Right atrium auricular region (tissue), 2 donors: ENCODE measurements at regions not wholly inside any gene's neighbourhood (a gene's known extent, or its start where the extent isn't known, plus 50 kb on each side); places are given as distances from the start of the nearest gene placed in this dataset.
A peak's percentile ranks its signal among the peaks of the same experiment; 100 is the strongest.

ENCODE experiments used
- DNase-seq: peaks from one replicate; pipeline ENCODE4 v3.0.0-alpha.2; 2019; ENCODE audit warnings: low spot score
- H3K27ac ChIP-seq, 2 donors: fragments of 200-600 bp; sonication (generic); 1 replicate in 1 of 2; 2 replicates in 1 of 2; pipeline ENCODE4 v1.5.1; 2016 to 2019
- H3K27me3 ChIP-seq, 2 donors: fragments of 200-600 bp; sonication (generic); one replicate each; pipeline versions ENCODE4 v1.5.1 to v1.6.0; 2017 to 2019
- H3K36me3 ChIP-seq: fragments of 200-600 bp; sonication (generic); one replicate; pipeline ENCODE4 v1.5.1; 2016
- H3K4me1 ChIP-seq, 2 donors: fragments of 200-600 bp; sonication (generic); one replicate each; pipeline versions ENCODE4 v1.5.1 to v1.6.0; 2017 to 2019
- H3K4me3 ChIP-seq, 2 donors: fragments of 200-600 bp; sonication (generic); 1 replicate in 1 of 2; 2 replicates in 1 of 2; pipeline ENCODE4 v1.5.1; 2017 to 2019; ENCODE audit warnings: mild to moderate bottlenecking in 1 of 2, moderate library complexity in 1 of 2
- H3K9me3 ChIP-seq, 2 donors: fragments of 200-600 bp; sonication (generic); one replicate each; pipeline ENCODE4 v1.5.1; 2019
- TF ChIP-seq, protein P1 (sequence below), 2 donors: fragments of 200-600 bp; sonication (generic); IDR thresholded peaks; one replicate each; pipeline ENCODE4 v1.5.1; 2019; ENCODE audit warnings: antibody characterized with exemption in 2 of 2

DNA sequence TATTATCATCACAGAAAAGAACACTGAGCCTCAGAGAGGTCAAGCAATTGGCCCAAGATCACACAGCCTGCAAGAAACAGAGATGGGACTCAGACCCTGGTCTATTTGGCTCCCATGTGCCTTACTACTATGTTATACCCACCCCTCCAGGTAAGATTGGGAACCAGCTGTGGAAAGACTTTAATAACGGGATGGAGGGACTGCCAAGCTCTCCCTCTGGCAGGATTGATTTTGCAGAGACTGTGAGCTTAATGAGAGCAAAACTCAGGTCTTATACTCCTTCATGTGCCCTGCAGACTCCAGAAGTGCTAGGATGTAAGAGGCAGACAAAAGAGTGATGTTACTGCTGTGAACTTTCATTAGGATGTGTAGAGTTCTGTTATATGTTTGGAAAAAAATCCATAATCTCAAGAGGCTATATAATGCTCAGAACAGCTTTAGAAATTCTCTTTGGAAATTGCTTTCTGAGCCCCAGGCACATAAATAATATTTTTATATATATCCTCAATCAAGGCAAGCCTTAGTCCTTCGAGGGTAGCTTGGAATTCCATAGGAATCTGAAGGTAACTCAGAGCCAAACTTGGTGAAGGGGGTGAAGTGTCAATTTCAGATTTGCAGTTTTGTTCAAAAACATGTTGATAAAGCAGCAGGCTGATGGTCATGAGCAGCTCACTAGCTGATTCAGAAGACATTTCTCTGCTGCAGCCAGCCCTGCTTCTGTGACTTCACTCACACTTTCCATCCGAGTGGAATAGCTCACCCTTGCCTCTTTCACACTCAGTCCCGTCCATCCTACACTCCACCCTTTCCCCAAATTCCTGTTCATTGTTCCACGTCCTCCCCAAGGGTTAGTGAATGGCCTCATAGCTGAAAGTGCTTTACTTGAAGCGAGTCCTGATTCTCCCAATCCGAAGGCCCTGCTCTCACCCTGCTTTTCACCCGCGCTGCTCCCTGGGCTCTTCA is 188.8 kb downstream of the SNX19 start:
- H3K4me1 ChIP-seq, result peaks cover 0 to 47% of the 10 kb centered on the region in 2 donors
- no peaks in the 10 kb centered on the region for H3K36me3 ChIP-seq
- peak overlapping the region in 1 of 2 donors; percentile 26 for H3K27ac ChIP-seq
- H3K4me3 ChIP-seq, result no peak overlapping the region
- H3K9me3 ChIP-seq, result peaks cover 0 to 19% of the 10 kb centered on the region in 2 donors
- TF ChIP-seq, protein P1, sequence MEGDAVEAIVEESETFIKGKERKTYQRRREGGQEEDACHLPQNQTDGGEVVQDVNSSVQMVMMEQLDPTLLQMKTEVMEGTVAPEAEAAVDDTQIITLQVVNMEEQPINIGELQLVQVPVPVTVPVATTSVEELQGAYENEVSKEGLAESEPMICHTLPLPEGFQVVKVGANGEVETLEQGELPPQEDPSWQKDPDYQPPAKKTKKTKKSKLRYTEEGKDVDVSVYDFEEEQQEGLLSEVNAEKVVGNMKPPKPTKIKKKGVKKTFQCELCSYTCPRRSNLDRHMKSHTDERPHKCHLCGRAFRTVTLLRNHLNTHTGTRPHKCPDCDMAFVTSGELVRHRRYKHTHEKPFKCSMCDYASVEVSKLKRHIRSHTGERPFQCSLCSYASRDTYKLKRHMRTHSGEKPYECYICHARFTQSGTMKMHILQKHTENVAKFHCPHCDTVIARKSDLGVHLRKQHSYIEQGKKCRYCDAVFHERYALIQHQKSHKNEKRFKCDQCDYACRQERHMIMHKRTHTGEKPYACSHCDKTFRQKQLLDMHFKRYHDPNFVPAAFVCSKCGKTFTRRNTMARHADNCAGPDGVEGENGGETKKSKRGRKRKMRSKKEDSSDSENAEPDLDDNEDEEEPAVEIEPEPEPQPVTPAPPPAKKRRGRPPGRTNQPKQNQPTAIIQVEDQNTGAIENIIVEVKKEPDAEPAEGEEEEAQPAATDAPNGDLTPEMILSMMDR (IDR thresholded peaks at IDR 0.05), result no peak
- H3K27me3 ChIP-seq, result no peaks in the 10 kb centered on the region
- DNase-seq, result peak; percentile 69

DNA sequence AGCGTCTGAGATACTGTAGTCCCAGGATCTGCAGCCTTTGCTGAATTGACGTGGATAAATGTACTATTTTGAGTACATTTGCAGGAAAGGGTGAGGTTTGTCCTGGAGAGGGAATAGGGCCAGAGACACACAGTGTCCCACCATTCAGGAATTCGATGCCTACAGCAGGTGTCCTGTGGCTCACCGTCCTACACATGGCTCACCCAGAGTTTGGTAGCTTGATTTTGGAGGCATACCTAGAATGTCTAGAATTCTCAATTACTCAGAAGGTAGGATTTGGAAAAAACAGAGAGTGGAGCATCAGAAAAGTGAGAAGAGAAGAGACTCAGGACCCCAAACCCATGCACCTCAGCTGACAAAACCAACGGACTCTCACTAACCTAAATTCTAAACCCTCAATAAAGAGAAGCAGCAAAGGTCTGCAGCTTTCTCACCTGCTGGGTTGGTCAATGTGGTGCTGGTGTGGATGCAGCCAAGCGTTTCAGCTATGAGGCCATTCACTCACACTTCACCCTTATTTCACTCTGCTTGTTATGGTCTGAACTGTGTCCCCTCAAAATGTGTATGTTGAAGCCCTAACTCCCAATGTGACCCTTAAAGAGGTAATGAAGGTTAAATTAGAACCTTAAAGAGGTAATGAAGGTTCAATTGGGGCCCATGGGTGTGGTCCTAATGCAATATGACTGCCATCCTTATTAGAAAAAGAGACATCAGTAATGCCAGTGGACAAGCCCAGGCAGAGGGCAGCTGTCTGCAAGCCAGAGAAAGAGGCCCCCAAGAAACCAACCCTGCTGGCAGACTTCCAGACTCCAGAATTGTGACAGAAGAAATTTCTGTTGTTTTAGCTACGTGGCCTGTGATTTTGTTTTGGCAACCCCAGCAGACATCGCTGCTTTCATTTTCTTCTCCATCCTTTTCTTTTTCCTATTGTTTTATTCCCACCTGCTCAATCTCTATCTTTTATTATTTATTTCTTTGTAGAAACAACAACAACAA is 187.8 kb downstream of the SNX19 start:
- Histone ChIP-seq H3K27me3 (no peaks in the 10 kb centered on the region), H3K27ac (peak overlapping the region in 1 of 2 donors; percentile 26), H3K4me3 (no peak overlapping the region), H3K4me1 (peaks cover 0 to 47% of the 10 kb centered on the region in 2 donors), H3K36me3 (no peaks in the 10 kb centered on the region), H3K9me3 (peaks cover 0 to 19% of the 10 kb centered on the region in 2 donors)
- TF ChIP-seq, protein P1 (IDR thresholded peaks at IDR 0.05), result no peak
- DNase-seq, result no peak

DNA sequence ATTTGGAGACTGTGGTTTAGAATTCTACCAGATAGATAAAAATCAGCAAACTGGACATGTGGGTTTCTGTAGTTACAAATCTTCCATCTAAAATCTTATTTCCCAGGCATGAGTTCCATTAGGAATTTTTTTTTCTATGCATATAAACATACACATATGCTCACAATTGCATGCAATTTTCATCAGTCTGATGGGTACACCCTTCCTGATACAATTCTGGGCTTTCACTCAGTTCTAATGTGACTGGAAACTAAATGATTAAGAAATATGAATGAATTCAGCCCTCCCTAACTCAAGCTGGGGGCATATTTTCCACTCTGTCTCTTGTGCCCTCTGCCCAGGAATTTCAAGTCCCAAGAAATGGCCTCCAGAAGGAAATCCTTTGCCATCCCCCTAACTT is 187.1 kb downstream of the SNX19 start:
- Histone ChIP-seq H3K4me1 (peaks cover 0 to 42% of the 10 kb centered on the region in 2 donors), H3K27ac (no peak overlapping the region), H3K27me3 (no peaks in the 10 kb centered on the region), H3K36me3 (no peaks in the 10 kb centered on the region), H3K4me3 (no peak overlapping the region), H3K9me3 (peaks cover 0 to 19% of the 10 kb centered on the region in 2 donors)
- TF ChIP-seq, protein P1 (IDR thresholded peaks at IDR 0.05), result no peak
- DNase-seq, result no peak

DNA sequence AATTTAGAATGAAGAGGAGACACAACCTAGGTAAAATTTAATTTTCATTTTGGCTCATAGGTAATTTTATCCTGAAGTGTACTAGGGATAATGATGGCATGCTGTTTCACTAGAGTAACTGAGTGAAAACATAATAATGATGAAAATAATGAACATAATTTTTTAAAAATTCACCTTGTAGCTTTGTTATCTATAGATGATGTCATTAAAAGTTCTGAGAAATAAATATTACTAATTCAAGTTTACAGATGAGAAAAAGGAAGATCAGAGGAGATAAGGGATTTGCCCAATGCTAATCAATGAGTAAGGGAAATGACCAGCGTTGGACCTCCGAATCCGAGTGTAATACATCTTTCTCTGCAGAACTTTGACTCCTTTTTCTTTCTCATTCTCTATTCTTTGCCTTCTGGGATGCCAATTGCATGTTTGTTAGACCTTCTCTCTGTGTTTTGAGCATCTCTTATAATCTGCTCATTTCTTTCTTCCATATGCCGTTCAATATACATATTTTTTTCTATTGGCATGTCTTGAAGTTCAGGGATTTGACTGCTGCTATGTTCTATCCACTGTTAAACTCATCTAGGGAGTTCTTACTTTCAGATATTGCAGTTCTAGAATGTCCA is 186.5 kb downstream of the SNX19 start:
- Histone ChIP-seq H3K36me3 (no peaks in the 10 kb centered on the region), H3K27ac (no peak overlapping the region), H3K4me1 (peaks cover 0 to 37% of the 10 kb centered on the region in 2 donors), H3K4me3 (no peak overlapping the region), H3K9me3 (peaks cover 0 to 19% of the 10 kb centered on the region in 2 donors), H3K27me3 (no peaks in the 10 kb centered on the region)
- TF ChIP-seq, protein P1 (IDR thresholded peaks at IDR 0.05), result no peak
- no peak for DNase-seq

DNA sequence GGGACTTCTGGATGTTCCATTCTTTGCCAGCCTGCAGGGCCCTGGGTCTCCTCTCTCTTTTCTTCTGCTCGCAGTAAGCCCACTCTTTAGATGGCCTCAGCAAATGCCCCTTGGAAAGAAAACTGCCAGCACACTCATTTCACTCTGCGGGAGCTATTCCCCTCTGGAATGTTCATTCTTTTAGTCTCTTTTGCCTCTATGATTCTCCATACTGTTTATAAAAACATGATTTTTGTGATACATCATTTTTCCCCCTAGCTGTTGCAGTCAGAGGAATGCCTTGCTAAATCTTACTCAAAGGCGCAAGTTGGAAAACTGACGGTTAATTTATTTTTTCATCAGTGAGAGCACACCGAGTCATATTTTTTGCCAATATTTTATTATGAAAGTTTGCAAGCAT is 184.9 kb downstream of the SNX19 start:
- no peak for DNase-seq

More for the DNA sequence above, 184.9 kb downstream of the SNX19 start:
- H3K4me1 ChIP-seq, result peaks cover 0 to 21% of the 10 kb centered on the region in 2 donors
- H3K9me3 ChIP-seq, result peaks cover 0 to 19% of the 10 kb centered on the region in 2 donors
- no peaks in the 10 kb centered on the region for H3K36me3 ChIP-seq
- TF ChIP-seq, protein P1 (IDR thresholded peaks at IDR 0.05), result no peak
- no peak overlapping the region for H3K4me3 ChIP-seq
- H3K27me3 ChIP-seq, result no peaks in the 10 kb centered on the region
- H3K27ac ChIP-seq, result no peak overlapping the region
